ENCODE measurements at regions not wholly inside any gene's neighbourhood (a gene's known extent, or its start where the extent isn't known, plus 50 kb on each side); places are given as distances from the start of the nearest gene placed in this dataset.

DNA sequence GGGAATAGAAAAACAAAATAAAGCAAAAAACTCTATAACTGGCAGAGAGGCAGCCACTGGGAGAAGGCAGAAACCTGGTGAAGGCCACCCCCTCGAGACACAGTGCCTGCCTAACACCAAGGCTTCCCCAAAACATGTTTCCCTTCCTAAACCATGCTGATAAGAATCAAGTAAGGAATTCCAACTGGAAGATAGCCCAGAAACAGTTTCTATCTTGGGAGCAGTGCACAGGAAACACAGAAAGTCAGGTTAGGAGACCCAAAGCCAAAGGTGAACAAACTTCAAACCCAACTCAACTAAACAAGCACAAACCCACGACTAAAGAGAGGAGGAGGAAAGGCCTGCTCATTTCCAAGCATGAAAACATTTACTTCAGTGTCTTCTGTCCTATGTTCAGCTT is 433.7 kb upstream of the RGS17 start:
- no peak overlapping the region for H3K4me3 ChIP-seq
- DNase-seq, result no peak
- no peaks in the 10 kb centered on the region for H3K27me3 ChIP-seq
- no peaks in the 10 kb centered on the region for H3K9me3 ChIP-seq
- no peaks in the 10 kb centered on the region for H3K4me1 ChIP-seq
- intact Hi-C loops (cut with DNase I; ENCODE audit: low total_unique reads), result no loop called here
- no peaks in the 10 kb centered on the region for H3K36me3 ChIP-seq
- no peak overlapping the region for H3K27ac ChIP-seq
- TF ChIP-seq POLR2A (IDR thresholded peaks at IDR 0.05), result no peak
- TF ChIP-seq, protein P1, sequence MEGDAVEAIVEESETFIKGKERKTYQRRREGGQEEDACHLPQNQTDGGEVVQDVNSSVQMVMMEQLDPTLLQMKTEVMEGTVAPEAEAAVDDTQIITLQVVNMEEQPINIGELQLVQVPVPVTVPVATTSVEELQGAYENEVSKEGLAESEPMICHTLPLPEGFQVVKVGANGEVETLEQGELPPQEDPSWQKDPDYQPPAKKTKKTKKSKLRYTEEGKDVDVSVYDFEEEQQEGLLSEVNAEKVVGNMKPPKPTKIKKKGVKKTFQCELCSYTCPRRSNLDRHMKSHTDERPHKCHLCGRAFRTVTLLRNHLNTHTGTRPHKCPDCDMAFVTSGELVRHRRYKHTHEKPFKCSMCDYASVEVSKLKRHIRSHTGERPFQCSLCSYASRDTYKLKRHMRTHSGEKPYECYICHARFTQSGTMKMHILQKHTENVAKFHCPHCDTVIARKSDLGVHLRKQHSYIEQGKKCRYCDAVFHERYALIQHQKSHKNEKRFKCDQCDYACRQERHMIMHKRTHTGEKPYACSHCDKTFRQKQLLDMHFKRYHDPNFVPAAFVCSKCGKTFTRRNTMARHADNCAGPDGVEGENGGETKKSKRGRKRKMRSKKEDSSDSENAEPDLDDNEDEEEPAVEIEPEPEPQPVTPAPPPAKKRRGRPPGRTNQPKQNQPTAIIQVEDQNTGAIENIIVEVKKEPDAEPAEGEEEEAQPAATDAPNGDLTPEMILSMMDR (IDR thresholded peaks at IDR 0.05), result no peak

DNA sequence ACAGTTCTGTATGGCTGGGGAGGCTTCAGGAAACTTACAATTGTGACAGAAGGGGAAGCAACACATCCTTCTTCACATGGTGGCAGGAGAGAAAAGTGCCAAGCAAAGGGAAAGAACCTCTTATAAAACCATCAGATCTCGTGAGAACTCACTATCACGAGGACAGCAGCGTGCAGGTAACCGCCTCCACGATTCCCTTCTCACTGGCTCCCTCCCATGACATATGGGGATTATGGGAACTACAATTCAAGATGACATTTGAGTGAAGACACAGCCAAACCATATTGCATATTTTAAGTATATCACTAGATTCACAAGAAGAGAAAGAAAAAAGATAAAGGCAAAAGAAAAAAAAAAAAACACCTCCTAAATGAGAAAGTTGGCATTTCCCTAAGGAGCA is 431.9 kb upstream of the RGS17 start:
- DNase-seq, result no peak
- Histone ChIP-seq H3K4me3 (no peak overlapping the region), H3K36me3 (no peaks in the 10 kb centered on the region), H3K27ac (no peak overlapping the region), H3K4me1 (no peaks in the 10 kb centered on the region), H3K27me3 (no peaks in the 10 kb centered on the region), H3K9me3 (no peaks in the 10 kb centered on the region)
- no peak for TF ChIP-seq POLR2A (IDR thresholded peaks at IDR 0.05)
- TF ChIP-seq, protein P1 (IDR thresholded peaks at IDR 0.05), result no peak
- intact Hi-C loops (cut with DNase I; ENCODE audit: low total_unique reads), result no loop called here

- no peaks in the 10 kb centered on the region for H3K9me3 ChIP-seq
- H3K4me1 ChIP-seq, result no peaks in the 10 kb centered on the region
- no peaks in the 10 kb centered on the region for H3K27me3 ChIP-seq
- H3K36me3 ChIP-seq, result no peaks in the 10 kb centered on the region
- H3K4me3 ChIP-seq, result no peak overlapping the region
- no peak overlapping the region for H3K27ac ChIP-seq
- no peak for DNase-seq
- no peak for TF ChIP-seq POLR2A (IDR thresholded peaks at IDR 0.05)
- TF ChIP-seq, protein P1 (IDR thresholded peaks at IDR 0.05), result no peak
- intact Hi-C loops (cut with DNase I; ENCODE audit: low total_unique reads), result no loop called here
These were observed 422.5 kb upstream of the RGS17 start for GRCh38 chr6:153553627-153554026.

DNA sequence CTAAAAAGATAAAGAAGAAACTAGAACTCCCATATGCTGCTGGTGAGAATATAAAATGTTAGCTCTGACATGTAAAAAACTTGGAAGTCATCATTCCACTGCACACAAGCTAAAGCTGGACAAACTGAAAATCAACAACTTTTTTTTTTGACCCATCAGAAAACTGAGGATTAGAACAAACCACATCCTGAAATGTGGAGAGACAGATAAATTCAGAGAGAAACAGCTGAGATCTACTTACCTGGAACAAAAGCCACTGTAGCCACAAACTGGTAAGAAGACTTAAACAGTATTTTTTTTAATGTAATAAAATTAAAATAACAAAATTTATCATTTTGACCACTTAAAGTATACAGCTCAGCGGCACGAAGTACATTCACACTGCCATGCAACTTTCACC is 408.5 kb upstream of the RGS17 start:
- Histone ChIP-seq H3K4me1 (no peaks in the 10 kb centered on the region), H3K4me3 (no peak overlapping the region), H3K27me3 (no peaks in the 10 kb centered on the region), H3K9me3 (no peaks in the 10 kb centered on the region), H3K36me3 (no peaks in the 10 kb centered on the region), H3K27ac (no peak overlapping the region)
- DNase-seq, result no peak
- intact Hi-C loops (cut with DNase I; ENCODE audit: low total_unique reads), result no loop called here
- TF ChIP-seq, protein P1 (IDR thresholded peaks at IDR 0.05), result no peak
- no peak for TF ChIP-seq POLR2A (IDR thresholded peaks at IDR 0.05)

DNA sequence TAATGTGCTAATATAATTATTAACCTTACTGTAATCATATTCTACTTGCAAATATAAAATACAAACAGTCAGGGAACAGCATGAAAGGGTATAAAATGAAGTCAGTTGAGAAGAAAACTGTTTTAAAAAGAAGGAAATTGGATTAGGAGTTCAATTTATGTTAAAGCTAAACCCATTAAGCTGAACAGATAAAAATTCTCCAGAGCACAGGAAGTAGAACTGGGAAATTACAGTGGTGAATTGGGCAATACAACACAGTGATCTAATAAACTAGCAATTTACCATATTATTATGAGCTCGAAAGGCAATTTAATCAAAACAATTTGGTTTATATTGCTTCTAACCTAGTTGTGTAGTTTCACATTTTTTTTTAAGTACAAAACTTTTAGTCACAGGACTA is 407.4 kb upstream of the RGS17 start:
- TF ChIP-seq, protein P1 (IDR thresholded peaks at IDR 0.05), result no peak
- no peaks in the 10 kb centered on the region for H3K4me1 ChIP-seq
- no peak for DNase-seq
- intact Hi-C loops (cut with DNase I; ENCODE audit: low total_unique reads), result no loop called here
- no peak overlapping the region for H3K27ac ChIP-seq
- no peaks in the 10 kb centered on the region for H3K27me3 ChIP-seq
- no peak overlapping the region for H3K4me3 ChIP-seq
- H3K9me3 ChIP-seq, result no peaks in the 10 kb centered on the region
- H3K36me3 ChIP-seq, result no peaks in the 10 kb centered on the region
